HG02588 (cell line): ENCODE measurements at regions not wholly inside any gene's neighbourhood (a gene's known extent, or its start where the extent isn't known, plus 50 kb on each side); places are given as distances from the start of the nearest gene placed in this dataset.

Experiments
- ATAC-seq: cut with Tn5 transposase; IDR thresholded peaks from one replicate; pipeline ENCODE4 v1.9.1; 2021; ENCODE audit warnings: mild to moderate bottlenecking, moderate library complexity; ENCODE audit not compliant: unreplicated experiment

- no peak for ATAC-seq
Measured at GRCh38 chr1:60470246-60470645, 396.7 kb upstream of the C1orf87 start.

GRCh38 chr1:60463786-60464185, 390.2 kb upstream of the C1orf87 start:
- ATAC-seq = no peak

GRCh38 chr1:60463146-60463545, 389.6 kb upstream of the C1orf87 start:
- no peak for ATAC-seq

- no peak for ATAC-seq
Measured at GRCh38 chr1:60461925-60462595, 388.5 kb upstream of the C1orf87 start.

GRCh38 chr1:60458111-60458510, 384.5 kb upstream of the C1orf87 start:
- no peak for ATAC-seq

- ATAC-seq = no peak
Measured at GRCh38 chr1:60449876-60450275, 376.3 kb upstream of the C1orf87 start.

- ATAC-seq = no peak
Measured at GRCh38 chr1:60448850-60449249, 375.3 kb upstream of the C1orf87 start.

GRCh38 chr1:60444680-60445079, 371.1 kb upstream of the C1orf87 start:
- ATAC-seq = no peak

- no peak for ATAC-seq
Measured at GRCh38 chr1:60436186-60436585, 362.6 kb upstream of the C1orf87 start.

- no peak for ATAC-seq
Measured at GRCh38 chr1:60431593-60431992, 358.0 kb upstream of the C1orf87 start.

GRCh38 chr1:60430375-60430774, 356.8 kb upstream of the C1orf87 start:
- ATAC-seq = no peak

- ATAC-seq = no peak
Measured at GRCh38 chr1:60428127-60428526, 354.6 kb upstream of the C1orf87 start.

GRCh38 chr1:60427701-60428100, 354.1 kb upstream of the C1orf87 start:
- no peak for ATAC-seq

- ATAC-seq = no peak
Measured at GRCh38 chr1:60427194-60427593, 353.6 kb upstream of the C1orf87 start.

- no peak for ATAC-seq
Measured at GRCh38 chr1:60425528-60425927, 352.0 kb upstream of the C1orf87 start.

GRCh38 chr1:60423146-60423780, 349.7 kb upstream of the C1orf87 start:
- ATAC-seq = no peak

- no peak for ATAC-seq
Measured at GRCh38 chr1:60421965-60422364, 348.4 kb upstream of the C1orf87 start.

GRCh38 chr1:60419023-60419422, 345.5 kb upstream of the C1orf87 start:
- ATAC-seq = no peak

GRCh38 chr1:60415696-60416095, 342.1 kb upstream of the C1orf87 start:
- no peak for ATAC-seq

GRCh38 chr1:60413091-60413490, 339.5 kb upstream of the C1orf87 start:
- ATAC-seq = no peak

- no peak for ATAC-seq
Measured at GRCh38 chr1:60411591-60411990, 338.0 kb upstream of the C1orf87 start.

GRCh38 chr1:60402816-60403215, 329.2 kb upstream of the C1orf87 start:
- no peak for ATAC-seq

GRCh38 chr1:60402216-60402615, 328.6 kb upstream of the C1orf87 start:
- ATAC-seq = no peak
